B cell (primary cell): ENCODE measurements at regions not wholly inside any gene's neighbourhood (a gene's known extent, or its start where the extent isn't known, plus 50 kb on each side); places are given as distances from the start of the nearest gene placed in this dataset.

Source experiments
- EZH2 ChIP-seq: IDR thresholded peaks from 2 replicates; pipeline ENCODE4 v1.6.1; 2012; ENCODE audit warnings: borderline replicate concordance, low read depth, mild to moderate bottlenecking, moderate library complexity, low read length; ENCODE audit not compliant: insufficient read depth, poor library complexity, severe bottlenecking
- TF ChIP-seq, protein P1 (sequence below): fragments of 200-600 bp; IDR thresholded peaks from one replicate; pipeline ENCODE4 v1.8.0; 2022; ENCODE audit warnings: antibody characterized with exemption, mild to moderate bottlenecking

DNA sequence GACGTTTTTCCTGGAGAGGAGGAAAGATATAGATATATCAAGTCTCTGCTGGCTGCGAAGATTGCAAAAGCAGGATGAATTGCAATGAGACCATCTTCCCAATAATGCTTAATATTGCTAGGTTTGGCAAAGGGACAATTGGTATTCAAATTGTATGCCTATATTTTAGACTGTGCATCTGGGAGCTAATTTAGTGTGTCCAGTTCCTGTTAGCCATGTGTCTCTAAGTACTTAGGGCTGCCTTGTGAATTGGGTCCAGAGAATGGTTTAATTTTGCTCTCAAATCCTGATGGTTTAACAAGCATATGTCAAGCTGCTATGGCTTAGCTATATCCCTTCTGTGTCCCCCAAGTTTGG lies 97.6 kb upstream of the ZNF366 start:
- TF ChIP-seq, protein P1, sequence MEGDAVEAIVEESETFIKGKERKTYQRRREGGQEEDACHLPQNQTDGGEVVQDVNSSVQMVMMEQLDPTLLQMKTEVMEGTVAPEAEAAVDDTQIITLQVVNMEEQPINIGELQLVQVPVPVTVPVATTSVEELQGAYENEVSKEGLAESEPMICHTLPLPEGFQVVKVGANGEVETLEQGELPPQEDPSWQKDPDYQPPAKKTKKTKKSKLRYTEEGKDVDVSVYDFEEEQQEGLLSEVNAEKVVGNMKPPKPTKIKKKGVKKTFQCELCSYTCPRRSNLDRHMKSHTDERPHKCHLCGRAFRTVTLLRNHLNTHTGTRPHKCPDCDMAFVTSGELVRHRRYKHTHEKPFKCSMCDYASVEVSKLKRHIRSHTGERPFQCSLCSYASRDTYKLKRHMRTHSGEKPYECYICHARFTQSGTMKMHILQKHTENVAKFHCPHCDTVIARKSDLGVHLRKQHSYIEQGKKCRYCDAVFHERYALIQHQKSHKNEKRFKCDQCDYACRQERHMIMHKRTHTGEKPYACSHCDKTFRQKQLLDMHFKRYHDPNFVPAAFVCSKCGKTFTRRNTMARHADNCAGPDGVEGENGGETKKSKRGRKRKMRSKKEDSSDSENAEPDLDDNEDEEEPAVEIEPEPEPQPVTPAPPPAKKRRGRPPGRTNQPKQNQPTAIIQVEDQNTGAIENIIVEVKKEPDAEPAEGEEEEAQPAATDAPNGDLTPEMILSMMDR = no peak
- TF ChIP-seq EZH2 = no peak
